SJSA1 (cell line): ENCODE measurements at regions not wholly inside any gene's neighbourhood (a gene's known extent, or its start where the extent isn't known, plus 50 kb on each side); places are given as distances from the start of the nearest gene placed in this dataset.

ENCODE experiments used
- DNase-seq, 2 experiments: peaks; one replicate each; pipeline ENCODE4 v3.0.0-alpha.2; 2015 to 2020; ENCODE audit warnings: low spot score in 2 of 2, low read depth in 1 of 2
- H3K27ac ChIP-seq: fragments of 250-450 bp; sonication (Bioruptor Pico); 2 replicates; pipeline ENCODE4 v1.5.1; 2020; ENCODE audit warnings: mild to moderate bottlenecking, moderate library complexity
- H3K27me3 ChIP-seq: fragments of 250-450 bp; sonication (Bioruptor Pico); replicated peaks from 2 replicates; pipeline ENCODE4 v1.5.1; 2020; ENCODE audit warnings: mild to moderate bottlenecking, moderate library complexity
- H3K36me3 ChIP-seq: fragments of 250-450 bp; sonication (Bioruptor Pico); 2 replicates; pipeline ENCODE4 v1.5.1; 2020; ENCODE audit warnings: mild to moderate bottlenecking
- H3K4me1 ChIP-seq: fragments of 250-450 bp; sonication (Bioruptor Pico); replicated peaks from 2 replicates; pipeline ENCODE4 v1.6.1; 2021; ENCODE audit warnings: mild to moderate bottlenecking
- H3K4me3 ChIP-seq: fragments of 250-450 bp; sonication (Bioruptor Pico); 2 replicates; pipeline ENCODE4 v1.5.1; 2020; ENCODE audit warnings: mild to moderate bottlenecking
- H3K9me3 ChIP-seq: fragments of 250-450 bp; sonication (Bioruptor Pico); replicated peaks from 2 replicates; pipeline ENCODE4 v1.5.1; 2020; ENCODE audit warnings: mild to moderate bottlenecking

DNA sequence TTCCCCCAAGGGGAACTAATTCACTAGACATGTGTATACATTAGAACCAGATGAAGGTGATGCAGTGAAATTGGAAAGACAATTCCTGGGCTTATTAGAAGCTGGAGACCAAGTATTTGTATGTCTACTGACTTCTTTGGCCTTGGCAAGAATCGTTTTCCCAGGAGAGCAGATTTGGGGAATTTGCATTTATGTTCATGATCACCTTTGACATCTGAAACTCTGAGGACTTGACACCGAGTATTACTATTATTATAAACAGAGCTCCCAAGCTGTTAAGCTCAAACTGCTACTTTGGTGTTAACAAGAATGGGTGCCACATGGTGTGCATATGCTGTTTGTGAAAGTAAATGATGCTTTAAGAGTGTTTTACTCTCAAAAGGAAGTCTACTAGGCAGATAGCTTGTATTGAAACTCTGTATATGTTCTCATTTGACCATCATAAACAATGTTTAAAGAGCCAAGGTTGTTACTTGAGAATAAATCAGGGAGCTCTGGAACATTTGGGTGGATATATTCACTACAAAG lies 519.8 kb upstream of the GOLIM4 start:
- Histone ChIP-seq H3K27me3 (no peaks in the 10 kb centered on the region; the same call in 1 of the 2 replicates), H3K9me3 (no peaks in the 10 kb centered on the region), H3K36me3 (no peaks in the 10 kb centered on the region), H3K4me1 (no peaks in the 10 kb centered on the region), H3K4me3 (no peak overlapping the region), H3K27ac (no peak overlapping the region)
- DNase-seq: no peak

DNA sequence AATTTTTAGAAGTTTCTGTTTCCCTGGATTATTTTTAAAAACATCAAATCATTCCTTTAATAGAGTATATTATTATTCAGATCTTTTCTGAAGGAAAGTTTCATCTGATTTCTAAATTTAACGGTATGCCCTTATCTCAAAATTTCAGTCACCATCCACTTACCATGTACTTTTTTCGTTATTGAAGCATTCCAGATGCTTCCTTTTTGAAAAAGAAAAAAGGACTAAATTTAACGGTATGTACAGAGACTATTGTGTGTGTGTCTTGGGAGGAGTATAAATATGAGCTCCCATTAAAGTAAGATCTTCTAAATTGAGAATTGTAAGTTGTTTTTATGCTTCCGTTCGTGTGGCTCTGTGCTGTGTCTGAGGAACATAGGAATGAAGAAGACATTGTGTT lies 517.4 kb upstream of the GOLIM4 start:
- Histone ChIP-seq H3K9me3 (no peaks in the 10 kb centered on the region), H3K27me3 (no peaks in the 10 kb centered on the region), H3K4me3 (no peak overlapping the region), H3K36me3 (no peaks in the 10 kb centered on the region), H3K4me1 (no peaks in the 10 kb centered on the region), H3K27ac (no peak overlapping the region)
- no peak for DNase-seq

DNA sequence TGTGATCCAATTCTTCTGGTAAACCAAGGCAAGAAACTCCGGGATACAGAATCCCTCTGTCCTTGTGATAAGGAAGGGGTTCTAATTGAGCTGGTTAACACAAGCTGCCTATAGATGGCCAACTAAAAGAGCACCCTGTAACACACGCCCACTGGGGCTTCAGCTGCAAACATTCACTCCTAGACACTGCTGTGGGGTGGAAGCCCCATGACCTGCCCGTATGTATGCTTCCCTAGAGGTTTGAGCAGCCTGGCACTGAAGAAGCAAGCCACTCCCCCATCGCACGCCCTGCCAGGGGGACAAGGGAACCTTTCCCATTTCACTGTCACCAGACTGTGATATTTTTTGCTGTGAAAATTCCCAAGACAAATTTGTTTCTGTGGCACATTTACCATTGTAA lies 516.9 kb upstream of the GOLIM4 start:
- Histone ChIP-seq H3K4me3 (no peak overlapping the region), H3K27ac (no peak overlapping the region), H3K4me1 (no peaks in the 10 kb centered on the region), H3K36me3 (no peaks in the 10 kb centered on the region), H3K27me3 (no peaks in the 10 kb centered on the region), H3K9me3 (no peaks in the 10 kb centered on the region)
- DNase-seq: no peak

DNA sequence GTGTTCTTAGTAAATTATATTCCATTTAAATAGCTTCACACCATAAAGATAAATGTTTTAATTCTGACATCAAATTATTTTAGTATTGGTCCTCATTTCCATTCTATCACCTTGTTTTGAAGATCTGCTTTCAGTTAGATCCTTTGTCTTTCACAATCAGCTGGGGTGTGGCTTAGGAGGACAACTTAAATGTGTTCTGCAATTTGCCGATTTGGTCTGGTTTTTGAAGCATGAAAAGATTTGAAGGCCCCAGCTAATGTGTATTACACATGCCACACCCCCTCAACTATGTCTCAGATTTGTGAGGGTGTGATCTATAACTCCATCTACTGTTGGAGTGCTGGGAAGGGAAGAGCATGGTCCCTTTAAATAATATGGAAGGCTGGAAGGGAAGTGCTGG lies 516.1 kb upstream of the GOLIM4 start:
- Histone ChIP-seq H3K9me3 (no peaks in the 10 kb centered on the region), H3K27me3 (no peaks in the 10 kb centered on the region), H3K4me3 (no peak overlapping the region), H3K27ac (no peak overlapping the region), H3K36me3 (no peaks in the 10 kb centered on the region), H3K4me1 (no peaks in the 10 kb centered on the region)
- DNase-seq: no peak

DNA sequence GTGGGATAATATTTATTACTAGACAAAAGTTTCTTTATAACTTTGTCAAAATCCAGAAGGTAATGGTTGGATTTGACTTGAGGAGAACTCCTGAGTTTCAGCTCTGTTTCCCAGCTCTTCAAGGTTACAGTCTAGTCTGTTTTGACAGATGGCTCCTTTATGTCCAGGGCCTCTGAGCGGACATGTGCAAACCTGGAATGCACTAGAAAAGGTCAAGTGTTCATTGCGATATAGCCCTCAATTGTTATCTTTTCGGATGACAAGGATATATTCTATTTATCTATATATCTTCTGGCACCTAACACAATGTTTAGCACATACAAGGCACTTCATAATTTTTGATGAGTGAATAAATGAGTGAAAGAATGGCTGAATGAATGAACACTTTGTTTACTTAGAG lies 513.2 kb upstream of the GOLIM4 start:
- Histone ChIP-seq H3K9me3 (no peaks in the 10 kb centered on the region), H3K4me1 (no peaks in the 10 kb centered on the region), H3K4me3 (no peak overlapping the region), H3K27me3 (no peaks in the 10 kb centered on the region), H3K27ac (no peak overlapping the region), H3K36me3 (no peaks in the 10 kb centered on the region)
- no peak for DNase-seq

DNA sequence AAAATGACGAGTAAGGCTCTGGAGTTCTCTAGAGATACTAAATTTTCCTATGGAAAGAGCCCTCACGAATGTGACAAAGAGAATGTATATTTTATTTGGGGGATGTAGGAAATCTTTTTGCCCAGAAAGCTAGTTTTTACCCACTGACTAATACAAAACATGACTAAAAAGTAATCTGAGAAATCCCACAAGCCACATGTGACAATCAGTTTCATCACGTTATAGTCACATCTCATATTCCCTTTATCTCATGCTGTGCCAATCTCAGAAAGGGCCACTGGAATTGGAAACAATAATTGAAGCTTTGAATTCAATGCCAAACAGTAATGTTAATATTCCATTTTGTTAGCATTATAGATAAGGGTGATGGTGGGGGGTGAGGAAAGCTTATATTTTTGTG lies 509.0 kb upstream of the GOLIM4 start:
- Histone ChIP-seq H3K27ac (no peak overlapping the region), H3K9me3 (no peaks in the 10 kb centered on the region), H3K36me3 (no peaks in the 10 kb centered on the region), H3K4me1 (no peaks in the 10 kb centered on the region), H3K4me3 (no peak overlapping the region), H3K27me3 (no peaks in the 10 kb centered on the region)
- no peak for DNase-seq

DNA sequence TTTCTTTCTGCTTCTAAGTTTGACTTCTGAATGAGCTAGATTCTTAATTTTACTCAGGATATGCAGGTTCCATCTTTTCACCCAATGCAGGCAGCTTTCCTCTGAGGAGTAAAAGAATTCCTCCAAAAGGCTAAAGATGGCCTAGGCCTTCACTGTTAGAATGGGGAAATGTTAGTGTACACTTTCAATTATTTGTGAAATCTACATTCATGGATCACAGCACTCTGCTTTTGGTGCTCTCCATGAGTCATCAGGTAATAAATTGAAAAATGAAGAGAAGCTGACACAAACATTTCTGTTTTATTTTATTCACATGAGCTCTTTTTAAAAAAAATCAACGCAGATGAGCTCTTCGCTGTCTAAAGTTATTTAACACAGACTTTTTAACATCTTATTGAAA lies 502.5 kb upstream of the GOLIM4 start:
- Histone ChIP-seq H3K4me3 (no peak overlapping the region), H3K27ac (no peak overlapping the region), H3K4me1 (no peaks in the 10 kb centered on the region), H3K9me3 (no peaks in the 10 kb centered on the region), H3K36me3 (no peaks in the 10 kb centered on the region), H3K27me3 (no peaks in the 10 kb centered on the region)
- DNase-seq: no peak

DNA sequence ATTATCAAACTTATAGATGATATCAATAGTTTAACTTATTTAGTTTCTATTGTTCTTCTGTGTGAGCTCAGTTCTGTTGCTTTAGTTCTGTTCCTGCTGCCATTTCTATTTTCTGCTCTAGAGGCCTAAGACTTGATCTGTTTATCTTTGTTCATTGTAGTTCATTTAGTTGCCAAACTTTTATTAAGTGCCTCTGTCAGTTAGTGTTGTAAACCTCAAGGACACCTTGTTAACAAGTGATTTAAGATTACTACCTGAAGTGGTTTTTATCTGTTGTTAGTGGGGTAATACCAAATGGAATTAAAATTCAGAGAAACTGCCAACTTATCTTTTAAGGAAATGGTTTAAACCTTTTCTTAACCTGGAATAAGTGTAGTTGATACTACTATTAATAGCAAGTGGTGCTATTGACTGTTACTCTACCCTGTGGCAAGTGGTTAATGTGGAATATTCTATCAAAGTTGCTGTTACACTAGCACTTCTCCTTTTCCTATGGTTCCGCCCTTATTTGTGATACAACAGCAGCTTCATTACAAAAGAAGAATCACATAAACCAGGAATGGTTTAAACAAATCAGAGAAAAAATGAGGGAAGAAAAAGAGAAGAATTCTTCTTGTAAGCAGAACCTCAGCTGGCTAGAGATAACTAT lies 500.6 kb upstream of the GOLIM4 start:
- H3K4me1 ChIP-seq: no peaks in the 10 kb centered on the region
- H3K9me3 ChIP-seq: no peaks in the 10 kb centered on the region
- no peaks in the 10 kb centered on the region for H3K36me3 ChIP-seq
- no peaks in the 10 kb centered on the region for H3K27me3 ChIP-seq
- H3K4me3 ChIP-seq: no peak overlapping the region
- no peak overlapping the region for H3K27ac ChIP-seq
- no peak for DNase-seq

DNA sequence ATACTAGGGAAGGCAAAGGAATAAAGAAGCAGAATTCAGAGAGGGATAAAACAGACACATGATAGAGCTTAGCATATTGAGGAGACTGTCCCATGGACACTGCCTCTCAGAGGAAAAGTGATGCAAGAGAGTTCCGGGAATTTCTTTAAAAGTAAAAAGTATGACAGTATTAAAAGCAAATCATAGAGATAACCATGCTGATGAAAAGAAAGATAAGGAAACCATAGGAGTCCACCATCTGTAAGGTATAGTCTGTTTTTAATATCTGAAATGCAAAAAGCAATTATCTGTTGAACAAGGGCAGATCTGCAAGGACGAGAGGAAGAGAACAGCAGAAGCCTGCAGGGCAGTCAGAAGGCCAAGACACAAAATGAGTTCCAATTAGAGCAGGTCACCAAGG lies 495.9 kb upstream of the GOLIM4 start:
- no peaks in the 10 kb centered on the region for H3K9me3 ChIP-seq
- no peak overlapping the region for H3K4me3 ChIP-seq
- H3K36me3 ChIP-seq: no peaks in the 10 kb centered on the region
- no peak for DNase-seq
- no peaks in the 10 kb centered on the region for H3K4me1 ChIP-seq
- H3K27me3 ChIP-seq: 0 out of 2 replicates have a peak, but pooled peaks cover 4% of the 10 kb centered on the region
- H3K27ac ChIP-seq: no peak overlapping the region

DNA sequence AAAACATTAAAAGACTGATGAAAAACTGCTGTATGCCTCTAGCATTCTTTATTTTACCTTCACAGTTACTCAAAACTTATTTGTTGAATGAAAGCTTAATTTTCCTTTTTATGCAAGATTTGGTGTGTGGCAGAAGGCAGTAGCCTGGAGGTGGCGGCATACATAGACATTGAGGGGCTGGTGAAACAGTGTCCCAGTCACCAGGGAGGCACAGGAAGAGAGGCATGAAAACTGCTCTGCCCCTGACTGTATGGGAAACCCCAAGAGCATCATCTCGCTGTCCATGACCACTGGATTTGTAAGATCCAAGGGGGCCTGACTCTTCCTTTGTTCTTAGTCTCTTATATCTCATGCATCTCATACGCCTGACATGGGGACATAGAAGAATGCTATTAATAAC lies 493.7 kb upstream of the GOLIM4 start:
- no peaks in the 10 kb centered on the region for H3K36me3 ChIP-seq
- no peaks in the 10 kb centered on the region for H3K4me1 ChIP-seq
- H3K4me3 ChIP-seq: no peak overlapping the region
- H3K9me3 ChIP-seq: no peaks in the 10 kb centered on the region
- no peak for DNase-seq
- H3K27ac ChIP-seq: no peak overlapping the region
- 0 out of 2 replicates have a peak, but pooled peaks cover 4% of the 10 kb centered on the region for H3K27me3 ChIP-seq

DNA sequence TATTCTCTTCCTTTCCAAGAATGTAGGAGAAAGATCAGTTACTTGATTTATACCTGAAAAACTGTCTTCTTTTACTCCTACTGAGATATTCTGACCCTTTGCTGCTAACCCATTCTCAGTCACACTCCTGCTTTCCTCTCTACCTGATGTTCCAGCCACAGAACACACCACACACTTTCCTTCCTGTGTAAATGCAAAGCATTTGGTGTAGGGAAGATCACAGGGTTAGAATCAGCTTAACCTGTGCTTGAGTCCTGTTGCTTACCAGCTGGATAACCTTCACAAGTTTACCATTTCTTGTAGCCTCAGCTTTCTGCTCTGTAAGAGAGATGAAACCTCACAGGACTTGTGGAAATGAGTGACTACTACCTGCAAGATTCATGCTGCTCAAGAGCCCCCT lies 489.8 kb upstream of the GOLIM4 start:
- Histone ChIP-seq H3K4me1 (no peaks in the 10 kb centered on the region), H3K27ac (no peak overlapping the region), H3K36me3 (no peaks in the 10 kb centered on the region), H3K27me3 (0 out of 2 replicates have a peak, but pooled peaks cover 4% of the 10 kb centered on the region), H3K9me3 (no peaks in the 10 kb centered on the region), H3K4me3 (no peak overlapping the region)
- DNase-seq: no peak

DNA sequence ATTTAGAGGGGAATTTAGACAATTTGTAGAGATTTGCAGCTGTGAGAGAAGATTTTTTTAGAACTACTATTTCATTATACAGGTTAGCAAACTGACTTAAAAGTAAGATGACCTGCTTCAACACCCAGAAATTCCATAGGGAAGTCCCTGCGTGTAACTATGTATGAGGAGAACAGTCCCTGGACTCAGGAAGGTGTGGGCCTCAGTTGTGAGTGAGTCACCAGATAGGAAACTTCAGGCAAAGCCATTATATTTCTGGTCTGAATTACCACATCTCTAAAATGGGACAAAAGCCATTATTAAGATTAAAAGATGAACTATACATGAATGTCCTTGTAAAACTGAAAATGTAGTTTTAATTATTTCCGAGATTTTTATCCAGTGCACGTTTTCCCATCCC lies 488.3 kb upstream of the GOLIM4 start:
- Histone ChIP-seq H3K36me3 (no peaks in the 10 kb centered on the region), H3K4me1 (no peaks in the 10 kb centered on the region), H3K9me3 (no peaks in the 10 kb centered on the region), H3K27ac (no peak overlapping the region), H3K27me3 (no peaks in the 10 kb centered on the region), H3K4me3 (no peak overlapping the region)
- DNase-seq: no peak

DNA sequence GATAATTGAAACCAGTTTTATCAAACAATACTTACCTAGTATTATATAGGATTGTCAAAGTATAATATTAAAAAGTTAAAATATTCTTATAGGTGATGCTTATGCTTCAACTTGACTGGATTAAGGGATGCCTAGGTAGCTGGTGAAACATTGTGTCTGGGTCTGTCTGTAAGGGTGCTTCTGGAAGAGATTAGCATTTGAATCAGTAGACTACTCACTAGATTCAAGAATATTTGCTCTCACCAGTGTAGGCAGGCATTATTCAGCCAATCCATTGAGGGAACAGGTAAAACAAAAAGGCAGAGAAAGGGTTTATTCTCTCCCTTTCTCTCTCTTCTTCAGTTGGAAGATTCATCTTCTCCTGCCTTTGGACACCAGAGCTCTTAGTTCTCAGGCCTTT lies 486.8 kb upstream of the GOLIM4 start:
- Histone ChIP-seq H3K9me3 (no peaks in the 10 kb centered on the region), H3K27me3 (no peaks in the 10 kb centered on the region), H3K4me3 (no peak overlapping the region), H3K36me3 (no peaks in the 10 kb centered on the region), H3K27ac (no peak overlapping the region), H3K4me1 (no peaks in the 10 kb centered on the region)
- DNase-seq: no peak

DNA sequence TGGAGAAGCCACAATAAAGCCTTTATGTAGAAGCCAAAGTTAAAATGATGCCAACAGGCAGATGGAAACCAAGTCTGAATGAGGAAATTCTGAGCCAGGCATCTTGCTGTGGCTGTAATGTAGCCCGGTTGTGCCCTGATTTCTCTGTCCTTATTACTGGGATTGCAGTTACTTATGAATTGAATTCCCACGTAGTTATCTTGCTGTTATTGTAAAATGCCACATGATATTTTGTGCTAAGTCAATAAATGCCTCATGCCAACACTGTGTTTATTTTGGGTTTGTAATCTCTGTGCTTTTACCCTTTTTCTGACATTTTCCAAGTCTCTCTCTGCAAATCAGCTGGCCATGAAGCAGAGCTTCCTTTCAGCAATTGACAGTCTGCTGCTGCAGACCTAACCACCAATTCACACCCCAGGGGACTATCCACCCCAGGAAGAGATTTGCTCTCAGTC lies 486.1 kb upstream of the GOLIM4 start:
- no peak overlapping the region for H3K4me3 ChIP-seq
- no peak overlapping the region for H3K27ac ChIP-seq
- H3K36me3 ChIP-seq: no peaks in the 10 kb centered on the region
- H3K9me3 ChIP-seq: no peaks in the 10 kb centered on the region
- no peaks in the 10 kb centered on the region for H3K27me3 ChIP-seq
- H3K4me1 ChIP-seq: no peaks in the 10 kb centered on the region
- no peak for DNase-seq

DNA sequence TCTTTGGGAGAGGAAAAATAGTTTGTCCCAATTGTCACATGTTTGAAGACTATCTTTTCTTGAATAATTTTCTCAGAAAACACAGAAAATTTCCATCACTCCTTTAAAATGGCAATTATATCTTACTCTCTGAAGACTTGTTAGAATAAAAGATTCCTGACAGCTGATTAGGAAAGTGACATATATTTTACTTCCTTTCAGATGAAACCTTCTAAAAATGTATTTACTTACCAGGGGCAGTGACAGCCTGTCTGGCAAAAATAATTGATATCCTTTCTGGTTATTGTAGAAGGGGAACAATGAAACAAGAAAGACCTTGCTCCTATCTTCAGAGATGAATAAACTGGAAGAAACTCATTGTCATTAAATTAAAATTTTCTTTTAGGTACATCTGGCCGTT lies 483.3 kb upstream of the GOLIM4 start:
- H3K27ac ChIP-seq: no peak overlapping the region
- H3K27me3 ChIP-seq: no peaks in the 10 kb centered on the region
- H3K4me1 ChIP-seq: no peaks in the 10 kb centered on the region
- H3K4me3 ChIP-seq: no peak overlapping the region
- no peaks in the 10 kb centered on the region for H3K9me3 ChIP-seq
- no peaks in the 10 kb centered on the region for H3K36me3 ChIP-seq
- no peak for DNase-seq
